HepG2 (cell line): ENCODE measurements at regions not wholly inside any gene's neighbourhood (a gene's known extent, or its start where the extent isn't known, plus 50 kb on each side); places are given as distances from the start of the nearest gene placed in this dataset.

ENCODE experiments used
- ATAC-seq: fragments of 200-7000 bp; cut with Tn5 transposase; 3 replicates; pipeline ENCODE4 v1.9.1; 2020; ENCODE audit warnings: mild to moderate bottlenecking, moderate library complexity
- BruUV-seq: library from RNA; stranded (reverse); fragments of 400-500 nt; replicated peaks from 2 replicates; lab custom pipeline; 2021; lab: Mats Ljungman, UMichigan
- CTCF ChIA-PET: fragments of 300-600 bp; formaldehyde crosslinking; extraction: SDS; loops from one replicate; lab custom pipeline; 2021; ENCODE audit warnings: low total read pairs, inconsistent platforms, low intra/inter-chr PET ratio; lab: Yijun Ruan, JAX
- POLR2A ChIA-PET: fragments of 350-600 bp; sonication (Branson Sonifier 250); formaldehyde crosslinking; loops from one replicate; lab custom pipeline; 2020; ENCODE audit warnings: antibody characterized with exemption, inconsistent platforms; lab: Yijun Ruan, JAX
- DNase-seq: peaks from one replicate; pipeline ENCODE4 v3.0.0-alpha.2; 2015; ENCODE audit warnings: low spot score
- FAIRE-seq: peaks from 3 replicates; lab custom pipeline; 2011; peaks lifted over from hg19 to GRCh38; lab: Jason Lieb, UNC
- H2AFZ ChIP-seq: one replicate; pipeline ENCODE4 v1.6.1; 2011; ENCODE audit warnings: low read length, inconsistent platforms
- H3K27ac ChIP-seq: fragments of 300-600 bp; 3 replicates; pipeline ENCODE4 v1.8.0; 2011; ENCODE audit warnings: mixed run types, mild to moderate bottlenecking, mixed read lengths, low read length, inconsistent platforms; ENCODE audit not compliant: insufficient read depth; ENCODE audit errors: extremely low read length
- H3K27me3 ChIP-seq, 2 experiments: fragments of 200-600 bp in 1 of 2; 2 replicates in 1 of 2; 3 replicates in 1 of 2; pipeline versions ENCODE4 v1.6.0 to v1.8.0; 2011; ENCODE audit warnings: low read length in 2 of 2, mild to moderate bottlenecking in 2 of 2, moderate library complexity in 2 of 2, inconsistent platforms in 1 of 2; ENCODE audit not compliant: insufficient read depth in 2 of 2, control insufficient read depth in 1 of 2
- H3K36me3 ChIP-seq, 2 experiments: fragments of 200-600 bp in 1 of 2; replicated peaks in 1 of 2; 2 replicates in 1 of 2; 3 replicates in 1 of 2; pipeline versions ENCODE4 v1.5.1 to v1.8.0; 2011; ENCODE audit warnings: low read length in 2 of 2, inconsistent platforms in 1 of 2; ENCODE audit not compliant: insufficient read depth in 2 of 2, control insufficient read depth in 1 of 2
- H3K4me1 ChIP-seq: 2 replicates; pipeline ENCODE4 v1.5.1; 2012; ENCODE audit warnings: low read length, inconsistent platforms; ENCODE audit not compliant: insufficient read depth
- H3K4me2 ChIP-seq: 2 replicates; pipeline ENCODE4 v1.6.0; 2011; ENCODE audit warnings: low read depth, low read length, inconsistent platforms
- H3K4me3 ChIP-seq, 3 experiments: fragments of 200-600 bp in 1 of 3; sonication (generic), shearing (Covaris generic) in 1 of 3; replicated peaks in 1 of 3; 2 replicates each; pipeline ENCODE4 v1.5.1; 2011 to 2016; ENCODE audit warnings: low read length in 3 of 3, inconsistent platforms in 2 of 3, low read depth in 2 of 3, mild to moderate bottlenecking in 2 of 3, control low read depth in 1 of 3, mixed read lengths in 1 of 3; ENCODE audit not compliant: insufficient read depth in 1 of 3
- H3K79me2 ChIP-seq: one replicate; pipeline ENCODE4 v1.6.1; 2011; ENCODE audit warnings: low read length, inconsistent platforms; ENCODE audit not compliant: insufficient read depth
- H3K9ac ChIP-seq: 2 replicates; pipeline ENCODE4 v1.6.0; 2011; ENCODE audit warnings: mild to moderate bottlenecking, low read depth, low read length, inconsistent platforms; ENCODE audit not compliant: insufficient read depth
- H3K9me3 ChIP-seq: 2 replicates; pipeline ENCODE4 v1.5.1; 2012; ENCODE audit warnings: mild to moderate bottlenecking, low read length
- H4K20me1 ChIP-seq: 2 replicates; pipeline ENCODE4 v1.6.0; 2011; ENCODE audit warnings: inconsistent platforms, mild to moderate bottlenecking, low read length, moderate library complexity; ENCODE audit not compliant: insufficient read depth
- NONO ChIP-seq, 2 experiments: fragments of 450-650 bp in 1 of 2; sonication (generic) in 1 of 2; formaldehyde crosslinking in 1 of 2; IDR thresholded peaks in 1 of 2; conservative IDR thresholded peaks in 1 of 2; 2 replicates each; pipeline versions ENCODE4 v1.6.1 to v1.8.0; 2017 to 2022; ENCODE audit warnings: mild to moderate bottlenecking in 1 of 2, missing genetic modification reagents in 1 of 2, moderate library complexity in 1 of 2
- PITX1 ChIP-seq: sonication (generic); formaldehyde crosslinking; IDR thresholded peaks from 2 replicates; pipeline ENCODE4 v1.5.1; 2020; ENCODE audit warnings: mild to moderate bottlenecking, missing genetic modification reagents
- PLSCR1 ChIP-seq: sonication (generic); formaldehyde crosslinking; IDR thresholded peaks from 2 replicates; pipeline ENCODE4 v1.5.0; 2020; ENCODE audit warnings: missing genetic modification reagents, mild to moderate bottlenecking, borderline replicate concordance
- TBX2 ChIP-seq: sonication (generic); formaldehyde crosslinking; IDR thresholded peaks from 2 replicates; pipeline ENCODE4 v1.5.0; 2020; ENCODE audit warnings: missing genetic modification reagents, mild to moderate bottlenecking, borderline replicate concordance
- ZFP41 ChIP-seq: sonication (generic); formaldehyde crosslinking; IDR thresholded peaks from 2 replicates; pipeline ENCODE4 v1.4.0; 2020; ENCODE audit warnings: mild to moderate bottlenecking, missing genetic modification reagents, borderline replicate concordance
- ZNF605 ChIP-seq: sonication (generic); formaldehyde crosslinking; IDR thresholded peaks from 2 replicates; pipeline ENCODE4 v1.8.0; 2022; ENCODE audit warnings: mild to moderate bottlenecking, missing genetic modification reagents
- ZNF670 ChIP-seq: sonication (generic); formaldehyde crosslinking; IDR thresholded peaks from 2 replicates; pipeline ENCODE4 v1.8.0; 2022; ENCODE audit warnings: mild to moderate bottlenecking, missing genetic modification reagents, borderline replicate concordance
- ZNF687 ChIP-seq: sonication (generic); formaldehyde crosslinking; IDR thresholded peaks from 2 replicates; pipeline ENCODE4 v1.5.1; 2020; ENCODE audit warnings: mild to moderate bottlenecking, missing genetic modification reagents, moderate library complexity
- ZNF773 ChIP-seq: sonication (generic); formaldehyde crosslinking; IDR thresholded peaks from 2 replicates; pipeline ENCODE4 v1.4.0; 2020; ENCODE audit warnings: missing genetic modification reagents, borderline replicate concordance
- ZNF776 ChIP-seq: sonication (generic); formaldehyde crosslinking; IDR thresholded peaks from 2 replicates; pipeline ENCODE4 v1.4.0; 2020; ENCODE audit warnings: mild to moderate bottlenecking, missing genetic modification reagents
- ZSCAN31 ChIP-seq: sonication (generic); formaldehyde crosslinking; IDR thresholded peaks from 2 replicates; pipeline ENCODE4 v1.5.0; 2020; ENCODE audit warnings: low read depth, mild to moderate bottlenecking, missing genetic modification reagents
- WGBS: methylation state at CpG from one replicate; pipeline ENCODE4 v1.1.6; 2017; ENCODE audit warnings: low lambda C conversion rate; 5-methylcytosine and 5-hydroxymethylcytosine counted together
- in situ Hi-C: cut with HindIII; loops from 2 replicates; pipeline ENCODE4 v1.10.0; 2017; ENCODE audit warnings: low pct_unique_long_range_greater_than_20kb; ENCODE audit not compliant: extremely low pct_ligation_motif_present
- intact Hi-C: fragments of 100-400 bp; cut with micrococcal nuclease; formaldehyde crosslinking; loops from one replicate; pipeline ENCODE4 v1.10.0; 2022; ENCODE audit not compliant: unreplicated experiment
- TF ChIP-seq, protein P1 (sequence below): sonication (generic); formaldehyde crosslinking; IDR thresholded peaks from 2 replicates; pipeline ENCODE4 v1.4.0; 2020; ENCODE audit warnings: mild to moderate bottlenecking, low read depth, missing genetic modification reagents
- TF ChIP-seq, protein P2 (sequence below): sonication (generic); formaldehyde crosslinking; IDR thresholded peaks from 2 replicates; pipeline ENCODE4 v1.5.0; 2020; ENCODE audit warnings: mild to moderate bottlenecking, missing genetic modification reagents

DNA sequence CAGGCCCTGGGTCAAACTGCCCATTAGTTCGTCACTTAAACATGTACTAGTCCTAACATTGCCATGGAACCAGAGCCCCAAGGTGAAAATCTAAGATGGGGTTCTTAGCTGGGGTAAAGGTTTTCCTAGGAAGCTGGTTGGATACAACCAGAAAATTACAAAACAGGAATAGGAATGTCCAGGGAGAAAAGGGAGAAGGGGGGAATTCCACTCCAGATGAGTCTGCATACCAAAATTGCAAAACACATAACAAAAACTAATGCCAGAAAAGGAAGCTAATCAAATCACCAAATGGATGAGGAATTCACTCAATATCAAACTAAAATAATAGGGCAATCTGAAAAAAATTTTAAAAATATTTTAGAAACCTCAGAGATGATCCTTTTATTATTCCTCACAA lies 396.2 kb downstream of the EFNA5 start (continued):
- TF ChIP-seq PLSCR1: no peak

GRCh38 chr5:107272954-107273353 lies 397.8 kb downstream of the EFNA5 start:
- in situ Hi-C loops (no loop called here), intact Hi-C loops (no loop called here)
- ChIA-PET CTCF (no interaction called here), POLR2A (no interaction called here)
- Histone ChIP-seq H3K27me3 (no peaks in the 10 kb centered on the region), H3K79me2 (no peaks in the 10 kb centered on the region), H3K9me3 (no peaks in the 10 kb centered on the region), H3K9ac (no peak overlapping the region), H3K4me2 (no peak overlapping the region), H2AFZ (no peak overlapping the region), H3K4me3 (no peak overlapping the region), H3K36me3 (no peaks in the 10 kb centered on the region), H3K4me1 (no peaks in the 10 kb centered on the region), H4K20me1 (no peaks in the 10 kb centered on the region), H3K27ac (no peak overlapping the region)
- FAIRE-seq (no peak), ATAC-seq (no peak), DNase-seq (no peak)
- BruUV-seq: no TSS peak
- WGBS: 50% methylated on average over 4 of the region's 4 CpGs
- no peak for TF ChIP-seq ZNF773 (CRISPR knock-in tag)
- TF ChIP-seq, protein P1, sequence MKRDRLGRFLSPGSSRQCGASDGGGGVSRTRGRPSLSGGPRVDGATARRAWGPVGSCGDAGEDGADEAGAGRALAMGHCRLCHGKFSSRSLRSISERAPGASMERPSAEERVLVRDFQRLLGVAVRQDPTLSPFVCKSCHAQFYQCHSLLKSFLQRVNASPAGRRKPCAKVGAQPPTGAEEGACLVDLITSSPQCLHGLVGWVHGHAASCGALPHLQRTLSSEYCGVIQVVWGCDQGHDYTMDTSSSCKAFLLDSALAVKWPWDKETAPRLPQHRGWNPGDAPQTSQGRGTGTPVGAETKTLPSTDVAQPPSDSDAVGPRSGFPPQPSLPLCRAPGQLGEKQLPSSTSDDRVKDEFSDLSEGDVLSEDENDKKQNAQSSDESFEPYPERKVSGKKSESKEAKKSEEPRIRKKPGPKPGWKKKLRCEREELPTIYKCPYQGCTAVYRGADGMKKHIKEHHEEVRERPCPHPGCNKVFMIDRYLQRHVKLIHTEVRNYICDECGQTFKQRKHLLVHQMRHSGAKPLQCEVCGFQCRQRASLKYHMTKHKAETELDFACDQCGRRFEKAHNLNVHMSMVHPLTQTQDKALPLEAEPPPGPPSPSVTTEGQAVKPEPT (CRISPR knock-in tag): no peak
- TF ChIP-seq ZFP41 (CRISPR knock-in tag): no peak
- no peak for TF ChIP-seq ZNF670 (CRISPR knock-in tag)
- no peak for TF ChIP-seq NONO (IDR thresholded peaks at IDR 0.05)
- no peak for TF ChIP-seq NONO (CRISPR knock-in tag; conservative IDR thresholded peaks at IDR 0.05)
- no peak for TF ChIP-seq ZNF687 (CRISPR knock-in tag)
- no peak for TF ChIP-seq PITX1 (CRISPR knock-in tag)
- no peak for TF ChIP-seq ZNF605
- TF ChIP-seq, protein P2, sequence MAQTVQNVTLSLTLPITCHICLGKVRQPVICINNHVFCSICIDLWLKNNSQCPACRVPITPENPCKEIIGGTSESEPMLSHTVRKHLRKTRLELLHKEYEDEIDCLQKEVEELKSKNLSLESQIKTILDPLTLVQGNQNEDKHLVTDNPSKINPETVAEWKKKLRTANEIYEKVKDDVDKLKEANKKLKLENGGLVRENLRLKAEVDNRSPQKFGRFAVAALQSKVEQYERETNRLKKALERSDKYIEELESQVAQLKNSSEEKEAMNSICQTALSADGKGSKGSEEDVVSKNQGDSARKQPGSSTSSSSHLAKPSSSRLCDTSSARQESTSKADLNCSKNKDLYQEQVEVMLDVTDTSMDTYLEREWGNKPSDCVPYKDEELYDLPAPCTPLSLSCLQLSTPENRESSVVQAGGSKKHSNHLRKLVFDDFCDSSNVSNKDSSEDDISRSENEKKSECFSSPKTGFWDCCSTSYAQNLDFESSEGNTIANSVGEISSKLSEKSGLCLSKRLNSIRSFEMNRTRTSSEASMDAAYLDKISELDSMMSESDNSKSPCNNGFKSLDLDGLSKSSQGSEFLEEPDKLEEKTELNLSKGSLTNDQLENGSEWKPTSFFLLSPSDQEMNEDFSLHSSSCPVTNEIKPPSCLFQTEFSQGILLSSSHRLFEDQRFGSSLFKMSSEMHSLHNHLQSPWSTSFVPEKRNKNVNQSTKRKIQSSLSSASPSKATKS: no peak
- no peak for TF ChIP-seq TBX2 (CRISPR knock-in tag)
- TF ChIP-seq ZNF776 (CRISPR knock-in tag): no peak
- TF ChIP-seq ZSCAN31 (CRISPR knock-in tag): no peak
